Myocyte (in vitro differentiated cells): ENCODE measurements at regions not wholly inside any gene's neighbourhood (a gene's known extent, or its start where the extent isn't known, plus 50 kb on each side); places are given as distances from the start of the nearest gene placed in this dataset.
"Not testable (repeated sequence)": the region's sequence is repeated elsewhere in the genome, so short reads cannot be mapped to it uniquely, and the experiment has no call there.

Source experiments
- DNase-seq: peaks from one replicate; pipeline ENCODE4 v3.0.0-alpha.2; 2012; ENCODE audit warnings: low read depth

GRCh38 chr14:19052977-19053376 is 85.7 kb downstream of the POTEM start:
- DNase-seq = not testable (repeated sequence)

DNA sequence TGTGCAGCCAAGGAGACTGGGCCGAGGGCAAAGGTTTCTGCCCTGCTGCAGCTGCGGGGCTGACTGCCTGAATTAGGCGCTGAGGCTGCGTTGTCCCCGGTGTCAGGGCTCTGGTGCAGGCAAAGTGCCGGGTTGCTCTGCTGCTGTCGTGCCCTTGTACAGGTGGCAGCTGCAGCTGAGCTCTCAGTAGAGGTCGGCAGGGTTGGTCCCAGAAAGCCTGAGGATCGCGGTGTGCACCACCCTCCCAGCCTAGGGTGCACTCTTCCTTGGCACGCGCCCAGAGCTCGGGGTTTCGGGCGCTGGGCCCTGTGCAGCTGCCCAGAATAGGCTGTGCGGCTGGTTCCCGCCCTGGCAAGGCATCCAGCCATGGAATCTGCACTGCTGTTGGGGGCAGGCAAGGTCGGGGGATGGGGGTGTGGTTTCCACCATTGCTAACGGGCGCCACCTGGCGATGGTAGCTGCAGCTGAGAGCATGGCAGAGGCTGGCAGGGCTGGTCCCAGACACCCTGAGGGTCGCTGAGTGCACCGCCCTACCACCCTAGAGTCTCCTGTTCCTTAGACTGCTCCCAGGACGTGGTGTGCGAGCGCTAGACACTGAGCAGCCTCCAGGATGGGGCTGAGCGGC is 86.3 kb downstream of the POTEM start:
- not testable (repeated sequence) for DNase-seq

GRCh38 chr14:19054108-19054721 is 87.0 kb downstream of the POTEM start:
- DNase-seq = not testable (repeated sequence)

DNA sequence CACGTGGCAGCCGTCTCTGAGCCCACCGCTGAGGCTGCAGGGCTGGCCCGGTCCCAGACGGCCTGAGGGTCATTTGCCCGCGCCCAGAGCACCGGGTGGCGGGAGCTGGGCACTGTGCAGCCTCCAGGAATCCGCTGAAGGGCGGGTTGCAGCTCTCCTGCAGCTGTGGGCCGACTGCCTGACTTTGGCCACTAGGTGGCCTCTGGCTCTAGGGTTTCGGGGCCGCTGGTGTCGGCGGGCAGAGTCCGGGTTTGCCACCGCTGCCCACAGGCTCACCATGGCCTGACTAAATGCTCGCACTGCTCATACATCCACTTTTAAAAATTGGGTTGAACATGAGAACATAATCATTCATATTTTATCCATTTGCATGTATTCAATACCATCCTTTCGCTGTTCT is 87.7 kb downstream of the POTEM start:
- DNase-seq = not testable (repeated sequence)

DNA sequence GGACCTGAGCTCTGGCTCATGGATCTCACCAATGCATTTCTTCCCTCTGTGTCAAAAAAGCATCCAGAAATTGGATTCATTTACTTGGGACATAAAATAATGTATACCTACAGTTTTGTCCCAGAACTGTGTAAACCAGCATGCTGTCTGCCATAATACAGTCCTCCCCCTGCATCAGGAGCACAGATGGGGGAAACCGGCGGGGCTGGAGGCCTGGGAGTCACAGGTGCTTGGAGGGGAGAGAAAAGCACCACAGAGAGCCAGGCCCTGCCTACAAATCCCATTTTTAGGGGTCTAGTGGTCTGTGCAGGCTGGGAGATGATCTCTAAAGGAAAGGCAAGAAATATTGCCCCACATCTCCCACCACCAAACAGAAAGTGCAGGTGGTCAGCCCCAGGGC is 91.8 kb downstream of the POTEM start:
- not testable (repeated sequence) for DNase-seq

DNA sequence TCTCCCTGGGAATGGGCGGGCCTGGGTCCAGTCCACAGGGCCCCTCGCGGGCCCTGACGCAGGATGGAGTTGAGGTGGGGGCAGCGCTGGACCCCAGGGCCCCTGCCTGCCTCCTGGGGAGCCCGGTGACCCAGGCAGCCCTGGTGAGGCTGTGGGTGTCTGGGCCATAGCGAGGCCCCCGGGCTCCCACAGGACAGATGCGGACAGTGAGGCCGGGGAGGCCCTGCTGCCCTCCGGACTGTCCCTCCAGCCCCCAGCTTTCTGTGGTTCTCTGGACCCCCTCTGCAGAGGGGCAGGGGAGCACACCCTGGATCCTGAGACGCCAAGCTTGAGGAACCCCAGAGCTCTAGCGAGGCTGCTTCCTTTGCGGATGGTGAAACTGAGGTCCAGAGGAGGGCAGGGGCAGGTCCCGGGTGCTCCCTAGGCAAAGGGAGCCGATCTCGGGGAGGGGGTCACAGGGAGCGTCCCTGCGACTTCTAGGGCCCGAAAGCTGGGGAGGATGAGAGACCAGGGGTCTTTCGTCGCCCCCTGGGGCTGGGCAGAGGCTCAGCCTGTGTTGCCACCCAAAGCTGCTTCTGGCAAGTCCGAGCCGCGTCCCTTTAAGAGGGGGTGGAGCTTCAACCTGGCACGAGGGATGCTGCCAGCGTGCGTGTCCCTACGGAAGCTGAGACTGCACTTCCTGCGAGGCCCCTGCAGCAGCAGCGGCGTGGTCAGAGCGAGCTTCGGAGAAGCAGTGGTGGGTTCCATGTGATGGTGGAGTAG is 94.6 kb downstream of the POTEM start:
- DNase-seq = not testable (repeated sequence)

- DNase-seq = not testable (repeated sequence)
Measured at GRCh38 chr14:19068957-19069356, 101.7 kb downstream of the POTEM start.

DNA sequence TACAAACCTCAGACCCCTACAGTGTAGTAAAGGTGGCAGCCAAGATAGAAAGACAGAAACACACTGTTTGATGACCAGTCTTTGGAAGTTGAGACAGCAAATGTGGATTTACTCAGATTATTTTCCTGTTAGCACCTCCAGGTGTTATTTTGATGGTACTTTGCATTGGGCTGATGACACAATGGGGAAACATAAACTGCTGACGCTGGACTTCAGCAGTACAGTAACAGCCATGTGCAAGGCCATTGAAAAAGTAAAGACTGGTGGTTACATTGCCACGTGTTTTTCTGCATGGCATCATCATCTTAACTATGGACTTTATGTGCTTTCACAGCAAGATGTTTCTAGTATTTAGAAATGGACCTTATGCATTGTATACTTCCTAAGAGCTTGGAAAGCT is 105.3 kb downstream of the POTEM start:
- DNase-seq = not testable (repeated sequence)

DNA sequence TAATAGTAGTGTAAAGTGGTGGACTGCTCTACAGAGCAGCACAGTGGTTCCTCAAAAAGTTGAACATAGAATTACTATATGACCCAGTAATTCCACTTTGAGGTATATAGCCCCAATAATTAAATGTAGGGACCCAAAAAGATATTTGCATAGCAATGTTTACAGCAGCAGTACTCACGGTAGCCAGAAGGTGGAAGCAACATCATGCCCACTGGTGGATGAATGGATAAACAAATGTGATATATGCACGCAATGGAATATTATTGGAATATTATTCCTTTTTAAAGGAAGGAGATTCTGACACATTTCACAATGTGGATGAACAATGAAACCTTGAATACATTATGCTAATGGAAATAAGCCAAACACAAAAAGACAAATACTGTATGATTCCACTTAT is 121.4 kb downstream of the POTEM start:
- DNase-seq = not testable (repeated sequence)

DNA sequence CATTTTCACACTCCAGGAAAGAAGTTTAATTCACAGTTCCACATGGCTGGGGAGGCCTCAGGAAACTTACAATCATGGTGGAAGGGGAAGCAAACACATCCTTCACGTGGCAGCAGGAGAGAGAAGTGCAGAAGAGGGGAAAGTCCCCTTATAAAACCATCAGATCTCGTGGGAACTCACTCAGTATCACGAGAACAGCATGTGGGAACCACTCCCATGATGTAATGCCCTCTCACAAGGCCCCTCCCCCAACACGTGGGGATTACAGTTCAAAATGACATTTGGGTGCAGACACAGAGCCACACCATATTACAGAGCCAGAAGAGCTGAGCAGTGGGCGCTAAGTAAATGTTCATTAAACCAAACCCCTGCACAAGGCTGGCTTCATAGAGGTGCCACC is 126.0 kb downstream of the POTEM start:
- not testable (repeated sequence) for DNase-seq

GRCh38 chr14:19094731-19095130 is 127.5 kb downstream of the POTEM start:
- peak; percentile 15 for DNase-seq

DNA sequence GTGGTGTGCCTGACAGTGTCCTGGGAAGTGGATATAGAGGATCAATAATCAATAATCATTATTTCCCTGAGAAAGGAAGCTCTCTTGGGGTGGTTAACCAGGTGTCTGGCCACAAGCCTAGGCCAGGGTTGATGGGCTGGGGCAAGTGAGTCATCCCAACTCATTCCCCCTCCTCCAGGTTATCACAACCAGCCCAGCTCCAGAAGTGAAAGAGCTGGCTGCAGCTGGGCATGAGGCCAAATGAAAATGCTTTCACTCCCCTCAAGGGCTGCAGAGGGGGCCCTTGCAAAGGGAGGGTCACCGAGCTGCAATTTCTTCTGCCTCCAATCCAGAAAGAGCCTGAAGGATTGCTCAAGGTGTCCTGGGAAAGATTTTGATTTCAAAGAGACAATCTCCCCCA is 127.9 kb downstream of the POTEM start:
- DNase-seq = not testable (repeated sequence)

DNA sequence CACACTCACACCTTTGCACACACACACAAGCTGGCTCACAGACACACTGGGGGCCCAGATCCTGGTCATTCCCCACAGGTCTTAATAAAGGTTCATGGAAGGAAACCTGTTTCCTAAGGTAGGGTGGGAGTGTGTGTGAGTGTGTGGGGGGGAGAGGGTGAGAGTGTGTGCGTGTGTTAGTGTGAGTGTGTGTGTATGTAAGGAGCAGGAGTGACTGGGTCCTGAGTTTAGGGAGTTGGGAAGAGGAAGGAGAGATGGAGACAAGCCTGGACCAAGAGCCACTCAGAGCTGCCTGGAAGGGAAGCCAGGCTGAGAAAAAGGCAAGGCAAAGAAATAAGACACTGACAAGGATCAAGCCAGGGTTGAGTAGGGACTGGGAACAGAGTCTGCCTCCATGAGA is 129.2 kb downstream of the POTEM start:
- not testable (repeated sequence) for DNase-seq

DNA sequence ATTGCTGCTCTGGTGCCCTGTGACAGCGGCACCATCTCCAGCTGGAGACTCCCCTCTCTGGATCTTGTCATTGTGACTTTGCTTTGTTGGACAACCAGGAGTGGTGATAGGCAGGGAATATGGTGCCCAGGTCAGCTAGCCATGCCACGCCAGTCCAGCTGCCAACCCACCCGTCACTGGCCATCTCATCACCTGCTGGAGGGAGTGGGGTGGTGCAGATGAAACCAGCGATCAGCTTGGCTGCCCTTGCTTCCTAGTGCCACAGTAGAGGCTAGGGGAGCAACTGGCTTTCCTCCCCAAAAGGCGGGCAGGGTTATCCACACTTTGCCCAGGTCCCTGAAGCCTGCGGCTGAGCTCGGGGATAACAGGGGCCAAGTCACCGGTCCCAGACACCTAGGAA is 129.6 kb downstream of the POTEM start:
- DNase-seq = peak; percentile 3

DNA sequence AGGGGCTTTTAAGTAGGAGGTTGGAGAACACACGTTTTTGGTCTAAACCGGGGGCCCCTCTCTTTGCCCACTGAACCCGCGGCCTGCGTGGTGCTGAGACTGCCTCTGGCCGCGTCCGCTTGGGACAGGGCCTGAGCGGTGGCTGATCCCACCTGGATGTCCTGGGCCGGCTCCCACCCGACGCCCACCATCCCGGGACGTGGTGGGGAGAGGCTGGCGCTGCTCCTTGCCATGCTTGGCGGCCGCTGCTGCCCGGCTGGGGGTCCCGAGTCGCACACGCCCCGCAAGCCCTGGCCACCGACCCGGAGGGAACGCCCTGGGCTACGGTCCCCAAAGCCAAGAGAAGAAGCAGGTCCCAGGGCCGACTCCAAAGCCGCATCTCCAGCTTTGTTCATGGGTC is 130.1 kb downstream of the POTEM start:
- DNase-seq = not testable (repeated sequence)

DNA sequence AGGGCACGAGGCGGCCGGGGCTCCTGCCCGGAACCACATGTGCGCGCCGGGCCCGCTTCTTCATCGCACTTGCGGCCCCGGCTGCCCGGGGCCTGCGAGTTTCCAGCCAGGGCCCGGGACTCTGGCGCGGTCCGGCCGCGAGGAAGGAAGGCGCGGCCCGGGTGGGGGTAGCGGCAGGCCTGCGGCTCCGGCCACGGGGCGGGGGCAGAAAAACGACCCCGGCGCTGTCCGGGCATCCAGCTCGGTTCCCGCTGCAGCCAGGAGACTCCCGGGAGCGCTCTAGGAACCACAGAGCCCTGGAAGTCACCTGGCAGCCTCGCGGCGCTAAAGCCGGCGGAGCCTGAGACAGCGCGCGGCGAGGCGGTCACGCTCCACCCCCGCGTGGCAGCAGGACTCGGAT is 130.5 kb downstream of the POTEM start:
- not testable (repeated sequence) for DNase-seq

DNA sequence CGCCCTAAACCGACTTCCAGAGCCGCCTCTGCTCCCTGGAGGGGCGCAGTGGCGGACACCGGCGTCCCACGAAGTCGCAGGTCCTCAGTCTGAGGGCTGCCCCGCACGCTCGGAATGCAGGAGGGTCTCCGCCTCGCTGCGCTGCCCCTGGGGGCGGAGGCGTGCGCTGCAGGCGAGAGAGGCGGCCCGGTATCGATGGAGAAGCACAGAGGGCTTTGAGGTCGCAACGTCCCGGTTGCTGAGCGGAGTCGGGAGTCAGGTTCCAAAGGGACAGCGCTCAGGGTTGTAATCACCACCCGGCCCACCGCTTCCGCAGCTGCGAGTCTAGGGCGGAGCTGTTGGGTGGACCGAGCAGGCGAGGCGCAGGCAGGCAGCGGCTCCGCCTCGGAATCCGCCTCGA is 131.0 kb downstream of the POTEM start:
- not testable (repeated sequence) for DNase-seq

GRCh38 chr14:19098732-19099131 is 131.5 kb downstream of the POTEM start:
- not testable (repeated sequence) for DNase-seq

DNA sequence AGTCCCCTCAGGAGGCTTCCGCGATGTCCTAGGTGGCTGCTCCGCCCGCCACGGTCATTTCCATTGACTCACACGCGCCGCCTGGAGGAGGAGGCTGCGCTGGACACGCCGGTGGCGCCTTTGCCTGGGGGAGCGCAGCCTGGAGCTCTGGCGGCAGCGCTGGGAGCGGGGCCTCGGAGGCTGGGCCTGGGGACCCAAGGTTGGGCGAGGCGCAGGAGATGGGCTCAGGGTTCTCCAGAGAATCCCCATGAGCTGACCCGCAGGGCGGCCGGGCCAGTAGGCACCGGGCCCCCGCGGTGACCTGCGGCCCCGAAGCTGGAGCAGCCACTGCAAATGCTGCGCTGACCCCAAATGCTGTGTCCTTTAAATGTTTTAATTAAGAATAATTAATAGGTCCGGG is 132.1 kb downstream of the POTEM start:
- not testable (repeated sequence) for DNase-seq

GRCh38 chr14:19099939-19100338 is 132.7 kb downstream of the POTEM start:
- DNase-seq = not testable (repeated sequence)

- DNase-seq = not testable (repeated sequence)
Measured at GRCh38 chr14:19105551-19105950, 138.3 kb downstream of the POTEM start.

DNA sequence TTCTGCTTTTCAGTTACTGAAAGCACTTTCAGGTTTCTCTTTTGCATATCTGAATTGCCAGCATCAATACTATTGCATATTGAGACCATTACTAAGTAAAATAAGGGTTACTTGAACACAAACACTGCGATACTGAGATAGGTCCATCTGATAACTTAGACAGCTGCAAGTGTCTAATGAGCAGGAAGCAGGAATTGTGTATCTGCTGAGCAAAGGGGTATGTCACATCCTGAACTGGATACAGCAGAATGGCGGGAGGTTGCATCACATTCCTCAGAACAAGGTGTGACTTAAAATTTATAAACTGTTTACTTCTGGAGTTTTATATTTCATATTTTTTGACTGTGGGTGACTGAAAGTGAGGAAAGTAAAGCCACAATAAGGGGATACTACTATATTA is 142.7 kb downstream of the POTEM start:
- DNase-seq = not testable (repeated sequence)
